ENCODE measurements at regions not wholly inside any gene's neighbourhood (a gene's known extent, or its start where the extent isn't known, plus 50 kb on each side); places are given as distances from the start of the nearest gene placed in this dataset.

DNA sequence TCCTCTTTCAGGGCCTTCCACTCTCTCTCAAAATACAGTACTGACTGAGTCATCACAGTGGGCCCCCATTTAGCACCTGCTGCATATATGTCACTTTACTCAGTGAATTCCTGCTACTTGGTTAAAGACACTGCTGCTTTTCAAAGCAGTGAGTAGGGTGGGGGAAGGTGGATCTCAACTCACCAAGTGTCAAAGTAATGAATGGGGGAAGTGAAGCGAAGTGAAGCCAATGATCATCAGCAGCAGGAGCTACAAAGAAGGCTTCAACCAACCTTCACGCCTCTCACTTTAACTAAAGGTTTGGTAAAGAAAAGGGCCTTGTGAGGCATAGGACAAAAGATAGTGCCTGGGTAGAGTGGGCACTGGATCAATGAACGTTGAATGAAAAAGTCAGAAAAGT, 424.1 kb downstream of the SMARCA1 start:
- TF ChIP-seq, protein P1, sequence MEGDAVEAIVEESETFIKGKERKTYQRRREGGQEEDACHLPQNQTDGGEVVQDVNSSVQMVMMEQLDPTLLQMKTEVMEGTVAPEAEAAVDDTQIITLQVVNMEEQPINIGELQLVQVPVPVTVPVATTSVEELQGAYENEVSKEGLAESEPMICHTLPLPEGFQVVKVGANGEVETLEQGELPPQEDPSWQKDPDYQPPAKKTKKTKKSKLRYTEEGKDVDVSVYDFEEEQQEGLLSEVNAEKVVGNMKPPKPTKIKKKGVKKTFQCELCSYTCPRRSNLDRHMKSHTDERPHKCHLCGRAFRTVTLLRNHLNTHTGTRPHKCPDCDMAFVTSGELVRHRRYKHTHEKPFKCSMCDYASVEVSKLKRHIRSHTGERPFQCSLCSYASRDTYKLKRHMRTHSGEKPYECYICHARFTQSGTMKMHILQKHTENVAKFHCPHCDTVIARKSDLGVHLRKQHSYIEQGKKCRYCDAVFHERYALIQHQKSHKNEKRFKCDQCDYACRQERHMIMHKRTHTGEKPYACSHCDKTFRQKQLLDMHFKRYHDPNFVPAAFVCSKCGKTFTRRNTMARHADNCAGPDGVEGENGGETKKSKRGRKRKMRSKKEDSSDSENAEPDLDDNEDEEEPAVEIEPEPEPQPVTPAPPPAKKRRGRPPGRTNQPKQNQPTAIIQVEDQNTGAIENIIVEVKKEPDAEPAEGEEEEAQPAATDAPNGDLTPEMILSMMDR (IDR thresholded peaks at IDR 0.05): no peak
- TF ChIP-seq EZH2 (IDR thresholded peaks at IDR 0.05): no peak
- TF ChIP-seq EZH2phosphoT487 (IDR thresholded peaks at IDR 0.05): no peak
